ENCODE measurements at regions not wholly inside any gene's neighbourhood (a gene's known extent, or its start where the extent isn't known, plus 50 kb on each side); places are given as distances from the start of the nearest gene placed in this dataset.

DNA sequence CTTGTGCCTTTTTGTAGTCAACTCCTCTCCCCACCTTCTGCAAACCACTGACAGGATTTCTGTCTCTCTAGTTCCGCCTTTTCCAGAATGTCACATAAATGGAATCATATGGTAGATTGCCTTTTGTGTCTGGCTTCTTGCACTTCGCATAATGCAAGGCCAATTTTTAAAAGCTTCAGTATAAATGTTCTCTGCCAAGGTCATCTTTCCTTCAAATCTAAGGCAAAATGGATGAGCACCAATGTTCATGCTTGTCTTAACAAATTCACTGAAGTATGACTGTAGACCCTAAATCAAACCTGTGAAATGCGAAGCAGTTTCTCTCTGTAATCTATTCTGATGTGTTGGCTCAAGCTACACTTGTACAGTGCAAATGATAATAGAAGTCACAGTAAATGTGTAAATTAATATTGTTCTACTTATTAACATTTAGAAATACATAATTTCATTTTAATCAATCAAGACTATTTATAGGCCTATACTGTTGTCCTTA lies 92.8 kb upstream of the GLS start:
- TF ChIP-seq POLR2A (IDR thresholded peaks at IDR 0.05): no peak
- TF ChIP-seq, protein P1, sequence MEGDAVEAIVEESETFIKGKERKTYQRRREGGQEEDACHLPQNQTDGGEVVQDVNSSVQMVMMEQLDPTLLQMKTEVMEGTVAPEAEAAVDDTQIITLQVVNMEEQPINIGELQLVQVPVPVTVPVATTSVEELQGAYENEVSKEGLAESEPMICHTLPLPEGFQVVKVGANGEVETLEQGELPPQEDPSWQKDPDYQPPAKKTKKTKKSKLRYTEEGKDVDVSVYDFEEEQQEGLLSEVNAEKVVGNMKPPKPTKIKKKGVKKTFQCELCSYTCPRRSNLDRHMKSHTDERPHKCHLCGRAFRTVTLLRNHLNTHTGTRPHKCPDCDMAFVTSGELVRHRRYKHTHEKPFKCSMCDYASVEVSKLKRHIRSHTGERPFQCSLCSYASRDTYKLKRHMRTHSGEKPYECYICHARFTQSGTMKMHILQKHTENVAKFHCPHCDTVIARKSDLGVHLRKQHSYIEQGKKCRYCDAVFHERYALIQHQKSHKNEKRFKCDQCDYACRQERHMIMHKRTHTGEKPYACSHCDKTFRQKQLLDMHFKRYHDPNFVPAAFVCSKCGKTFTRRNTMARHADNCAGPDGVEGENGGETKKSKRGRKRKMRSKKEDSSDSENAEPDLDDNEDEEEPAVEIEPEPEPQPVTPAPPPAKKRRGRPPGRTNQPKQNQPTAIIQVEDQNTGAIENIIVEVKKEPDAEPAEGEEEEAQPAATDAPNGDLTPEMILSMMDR (IDR thresholded peaks at IDR 0.05): no peak

All from Peyer's patch (tissue), 4 donors.